ENCODE measurements at regions not wholly inside any gene's neighbourhood (a gene's known extent, or its start where the extent isn't known, plus 50 kb on each side); places are given as distances from the start of the nearest gene placed in this dataset.

DNA sequence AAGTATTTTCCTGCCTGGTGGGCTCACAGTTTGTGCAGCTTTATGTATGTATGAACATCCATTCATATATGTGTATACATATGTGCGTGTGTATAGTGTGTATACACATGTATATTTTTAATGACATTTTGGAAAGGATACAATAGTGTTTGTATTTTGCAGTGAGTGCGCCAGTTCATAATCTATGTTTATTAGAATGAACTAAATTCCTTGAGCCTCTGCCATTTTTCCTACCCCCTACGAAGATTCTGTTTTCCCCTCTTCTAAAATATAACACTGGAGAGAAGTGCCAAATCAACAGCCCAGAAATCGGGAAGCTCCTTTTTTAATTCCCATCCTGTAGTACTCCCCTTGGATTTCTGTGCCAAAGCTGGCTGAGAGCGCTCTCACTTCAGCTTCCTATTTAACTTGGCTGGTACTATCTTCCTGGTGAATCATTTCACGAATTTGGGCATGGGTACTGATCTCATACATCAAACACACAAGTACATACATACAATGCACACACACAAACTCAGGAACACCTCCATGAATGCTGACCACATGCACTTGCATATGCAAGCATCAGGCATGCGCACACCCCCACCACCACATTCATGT is 578.4 kb upstream of the WWC1 start:
- TF ChIP-seq, protein P1, sequence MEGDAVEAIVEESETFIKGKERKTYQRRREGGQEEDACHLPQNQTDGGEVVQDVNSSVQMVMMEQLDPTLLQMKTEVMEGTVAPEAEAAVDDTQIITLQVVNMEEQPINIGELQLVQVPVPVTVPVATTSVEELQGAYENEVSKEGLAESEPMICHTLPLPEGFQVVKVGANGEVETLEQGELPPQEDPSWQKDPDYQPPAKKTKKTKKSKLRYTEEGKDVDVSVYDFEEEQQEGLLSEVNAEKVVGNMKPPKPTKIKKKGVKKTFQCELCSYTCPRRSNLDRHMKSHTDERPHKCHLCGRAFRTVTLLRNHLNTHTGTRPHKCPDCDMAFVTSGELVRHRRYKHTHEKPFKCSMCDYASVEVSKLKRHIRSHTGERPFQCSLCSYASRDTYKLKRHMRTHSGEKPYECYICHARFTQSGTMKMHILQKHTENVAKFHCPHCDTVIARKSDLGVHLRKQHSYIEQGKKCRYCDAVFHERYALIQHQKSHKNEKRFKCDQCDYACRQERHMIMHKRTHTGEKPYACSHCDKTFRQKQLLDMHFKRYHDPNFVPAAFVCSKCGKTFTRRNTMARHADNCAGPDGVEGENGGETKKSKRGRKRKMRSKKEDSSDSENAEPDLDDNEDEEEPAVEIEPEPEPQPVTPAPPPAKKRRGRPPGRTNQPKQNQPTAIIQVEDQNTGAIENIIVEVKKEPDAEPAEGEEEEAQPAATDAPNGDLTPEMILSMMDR (IDR thresholded peaks at IDR 0.05) = no peak
- no peak for TF ChIP-seq POLR2A (IDR thresholded peaks at IDR 0.05)
